ENCODE measurements at regions not wholly inside any gene's neighbourhood (a gene's known extent, or its start where the extent isn't known, plus 50 kb on each side); places are given as distances from the start of the nearest gene placed in this dataset.
"Not testable (repeated sequence)": the region's sequence is repeated elsewhere in the genome, so short reads cannot be mapped to it uniquely, and the experiment has no call there.

DNA sequence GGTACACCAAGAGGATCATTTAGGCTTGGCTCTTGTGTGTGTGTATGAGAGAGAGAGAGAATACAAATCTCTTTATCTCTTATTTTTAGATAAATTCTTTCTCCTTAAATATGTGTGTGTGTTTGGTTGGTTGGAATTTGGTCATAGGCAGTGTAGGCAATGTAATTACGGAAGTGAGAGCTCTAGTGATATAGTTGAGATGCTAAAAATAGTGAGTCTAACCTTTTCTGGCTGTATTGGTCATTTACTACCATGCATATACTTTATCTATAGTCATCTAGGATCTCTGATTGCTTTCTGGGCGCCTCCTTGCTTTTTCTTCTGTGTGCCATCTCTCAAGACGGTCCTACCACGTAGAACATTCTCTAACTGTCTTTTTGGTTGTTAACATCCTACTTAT is 250.2 kb downstream of the NUF2 start:
- no peak for DNase-seq (ENCODE audit: low spot score)

DNA sequence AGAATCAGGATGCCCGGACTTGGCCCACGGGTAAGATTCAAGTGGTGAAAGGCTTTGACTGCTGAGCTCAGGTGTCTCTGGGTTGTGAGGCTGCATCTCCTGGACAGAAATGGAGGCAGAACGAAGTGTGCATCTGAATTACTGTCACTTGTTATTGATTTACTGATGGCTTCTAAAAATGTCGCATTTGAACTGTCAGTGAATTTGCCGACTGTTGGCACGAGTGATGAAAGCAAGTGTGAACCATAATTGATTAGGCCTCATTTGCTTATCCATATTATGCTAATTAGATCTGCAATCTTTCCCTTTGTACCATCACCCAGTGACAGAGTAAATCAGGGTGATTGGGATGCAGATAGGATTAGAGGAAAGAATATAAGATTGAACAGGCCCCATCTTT is 252.4 kb downstream of the NUF2 start:
- DNase-seq (ENCODE audit: low spot score), result no peak

- DNase-seq (ENCODE audit: low spot score), result no peak
These were observed 259.2 kb downstream of the NUF2 start for GRCh38 chr1:163580926-163581325.

DNA sequence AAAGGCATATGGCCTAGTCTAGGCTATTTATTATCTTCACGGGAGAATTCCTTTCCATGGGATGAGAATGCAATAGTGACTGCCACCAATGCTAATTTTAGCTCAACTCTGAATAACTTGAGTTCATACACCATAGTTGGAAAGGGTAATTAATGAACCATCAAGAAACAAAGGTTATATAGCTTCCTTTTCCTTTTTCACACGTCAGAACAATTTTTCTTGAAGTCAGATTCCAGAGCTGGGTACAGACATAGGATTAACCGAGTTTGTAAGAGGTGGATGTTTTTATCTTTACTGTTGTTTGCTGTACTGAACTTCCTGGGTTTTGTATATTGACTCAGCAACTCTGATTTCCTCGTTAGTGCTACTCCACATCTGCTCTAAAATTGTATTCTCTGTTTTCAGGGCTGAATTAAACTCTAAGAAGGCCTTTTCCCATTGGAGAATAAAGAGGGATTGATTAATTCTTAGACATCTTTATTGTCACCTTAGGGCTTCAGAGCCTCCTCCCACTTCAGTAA is 262.0 kb downstream of the NUF2 start:
- no peak for DNase-seq (ENCODE audit: low spot score)

GRCh38 chr1:163585796-163586195 is 264.0 kb downstream of the NUF2 start:
- DNase-seq (ENCODE audit: low spot score), result no peak

DNA sequence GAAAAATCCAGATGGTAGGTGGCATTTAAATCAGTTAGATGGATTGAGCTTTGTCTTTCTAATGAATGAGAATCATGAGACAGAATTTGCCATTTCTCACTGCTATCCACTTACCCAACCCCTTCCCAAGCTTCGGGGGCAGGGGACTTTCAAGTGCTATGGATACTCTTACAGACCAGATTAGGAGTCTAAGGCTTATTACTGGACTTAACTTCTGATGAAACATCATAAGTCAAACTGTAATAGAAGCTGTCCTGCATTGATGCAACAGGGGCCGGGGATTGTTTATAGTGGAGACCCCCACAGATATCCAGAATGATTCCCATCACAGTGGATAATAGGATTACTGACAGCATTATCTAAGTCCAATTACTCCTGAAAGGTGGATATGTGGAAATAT is 267.0 kb downstream of the NUF2 start:
- DNase-seq (ENCODE audit: low spot score), result no peak

DNA sequence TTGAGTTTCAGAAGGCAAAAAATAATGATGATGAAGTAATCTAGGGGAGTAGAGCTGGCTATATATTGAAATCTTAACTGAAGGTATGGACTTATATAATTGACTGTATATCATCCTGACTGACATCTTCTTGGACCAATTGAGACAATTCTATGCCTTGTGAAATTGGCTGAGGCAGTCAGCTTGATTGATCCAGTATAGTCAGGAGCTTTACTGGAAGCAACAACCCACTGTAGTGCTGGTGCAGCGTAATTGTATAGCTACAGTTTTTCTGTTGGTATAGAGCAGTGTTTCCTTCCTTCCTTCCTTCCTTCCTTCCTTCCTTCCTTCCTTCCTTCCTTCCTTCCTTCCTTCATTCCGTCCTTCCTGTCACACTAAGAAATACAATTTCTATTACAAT is 268.0 kb downstream of the NUF2 start:
- no peak for DNase-seq (ENCODE audit: low spot score)

- DNase-seq (ENCODE audit: low spot score), result not testable (repeated sequence)
These were observed 269.4 kb downstream of the NUF2 start for GRCh38 chr1:163591131-163591530.

- not testable (repeated sequence) for DNase-seq (ENCODE audit: low spot score)
These were observed 270.9 kb downstream of the NUF2 start for GRCh38 chr1:163592623-163593022.

DNA sequence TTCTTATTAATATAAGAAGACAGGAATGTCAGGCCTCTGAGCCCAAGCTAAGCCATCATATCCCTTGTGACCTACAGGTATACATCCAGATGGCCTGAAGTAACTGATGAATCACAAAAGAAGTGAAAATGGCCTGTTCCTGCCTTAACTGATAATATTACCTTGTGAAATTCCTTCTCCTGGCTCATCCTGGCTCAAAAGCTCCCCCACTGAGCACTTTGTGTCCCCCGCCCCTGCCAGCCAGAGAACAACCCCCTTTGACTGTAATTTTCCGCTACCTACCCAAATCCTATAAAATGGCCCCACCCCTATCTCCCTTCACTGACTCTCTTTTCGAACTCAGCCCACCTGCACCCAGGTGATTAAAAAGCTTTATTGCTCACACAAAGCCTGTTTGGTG is 274.4 kb downstream of the NUF2 start:
- DNase-seq (ENCODE audit: low spot score), result not testable (repeated sequence)

- no peak for DNase-seq (ENCODE audit: low spot score)
These were observed 274.9 kb downstream of the NUF2 start for GRCh38 chr1:163596541-163597258.

GRCh38 chr1:163604321-163604720 is 282.6 kb downstream of the NUF2 start:
- no peak for DNase-seq (ENCODE audit: low spot score)

DNA sequence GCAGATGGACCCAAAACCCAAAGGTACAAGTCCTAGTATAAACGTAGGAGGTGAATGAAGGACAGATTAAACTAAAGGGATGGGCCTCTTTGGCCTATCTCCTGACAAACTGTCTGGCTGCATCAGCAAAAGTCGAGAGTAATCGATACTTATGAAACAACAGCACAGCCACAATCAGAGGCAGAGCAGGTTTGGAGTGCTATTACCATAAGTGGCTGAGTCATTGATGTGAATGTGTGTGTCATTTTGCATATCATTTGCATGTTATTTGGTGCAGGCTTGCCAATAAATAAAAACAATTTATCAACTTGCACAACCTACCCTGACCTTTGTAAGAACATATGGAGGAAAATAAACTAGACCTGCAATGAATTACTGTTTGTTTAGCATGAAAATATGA is 283.1 kb downstream of the NUF2 start:
- no peak for DNase-seq (ENCODE audit: low spot score)

DNA sequence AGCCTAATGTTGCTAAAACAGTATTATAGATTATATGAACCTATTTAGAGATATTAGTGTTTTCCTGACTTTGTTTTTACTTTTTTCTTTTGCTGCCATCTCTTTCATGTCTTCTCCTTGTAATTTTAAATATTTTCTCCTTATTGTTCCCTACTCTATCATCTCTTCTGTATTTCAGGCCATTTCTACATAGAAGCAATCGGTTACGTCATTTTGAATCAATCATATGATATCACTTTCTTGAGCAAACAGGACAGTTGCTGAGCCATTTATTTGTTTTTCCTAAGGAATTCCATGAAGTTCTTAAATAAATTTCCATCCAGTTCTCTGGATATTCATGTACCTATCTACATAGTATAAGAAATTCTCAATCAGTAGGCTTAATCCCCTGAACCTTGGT is 287.2 kb downstream of the NUF2 start:
- no peak for DNase-seq (ENCODE audit: low spot score)

- DNase-seq (ENCODE audit: low spot score), result no peak
These were observed 288.1 kb downstream of the NUF2 start for GRCh38 chr1:163609858-163610257.

- DNase-seq (ENCODE audit: low spot score), result no peak
These were observed 288.7 kb downstream of the NUF2 start for GRCh38 chr1:163610486-163610885.

DNA sequence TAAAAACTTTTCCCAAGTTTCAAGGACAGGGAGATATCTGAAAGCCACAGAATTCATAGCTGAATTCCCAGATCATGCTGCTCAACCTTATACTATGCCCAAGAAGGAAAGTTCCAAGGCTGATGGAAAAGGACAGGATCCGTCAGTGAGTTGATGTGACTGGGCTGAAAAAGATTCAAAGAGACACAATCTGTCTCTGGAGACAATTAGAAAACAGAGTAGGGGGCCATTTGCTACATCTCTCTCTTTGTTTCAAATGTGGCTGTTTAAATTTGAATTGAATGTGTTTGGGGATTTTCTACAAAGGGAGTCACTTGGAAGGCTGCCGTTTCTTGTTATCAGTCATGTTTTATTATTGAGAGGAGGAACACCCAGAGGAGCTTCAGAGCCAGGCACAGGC is 292.6 kb downstream of the NUF2 start:
- no peak for DNase-seq (ENCODE audit: low spot score)

DNA sequence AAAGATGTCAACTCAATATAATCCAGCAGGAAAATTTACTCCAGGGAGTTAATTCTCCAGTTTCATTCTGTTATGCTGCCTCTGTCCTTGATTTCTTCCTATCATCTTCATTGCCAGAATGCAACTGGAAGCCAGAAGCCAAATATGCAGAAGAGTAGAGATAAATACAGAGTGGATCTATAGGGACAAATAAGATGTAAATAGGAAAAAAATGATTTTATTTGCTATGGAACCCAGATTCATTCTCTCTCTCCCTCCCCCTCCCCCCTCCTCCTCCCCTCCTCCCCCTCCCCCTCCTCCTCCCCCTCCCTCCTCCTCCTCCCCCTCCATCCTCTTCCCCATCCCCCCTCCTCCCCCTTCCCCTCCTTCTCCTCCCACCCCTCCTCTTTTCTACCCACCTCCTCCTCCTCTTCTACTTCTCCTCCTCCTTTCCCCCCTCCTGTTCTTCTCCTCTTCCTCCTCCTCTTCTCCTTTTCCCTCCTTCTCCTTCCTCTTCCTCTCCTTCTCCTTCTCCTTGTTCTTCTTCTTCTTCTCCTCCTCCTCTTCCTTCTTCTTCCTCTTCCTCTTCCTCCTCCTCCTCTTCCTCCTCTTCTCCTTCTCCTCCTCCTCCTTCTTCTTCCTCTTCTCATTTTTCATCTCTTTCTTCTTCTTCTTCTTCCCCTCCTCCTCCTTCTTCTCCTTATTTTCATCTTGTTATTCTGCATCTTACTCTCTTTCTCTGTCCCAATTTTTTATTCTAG is 306.4 kb downstream of the NUF2 start:
- DNase-seq (ENCODE audit: low spot score), result no peak

DNA sequence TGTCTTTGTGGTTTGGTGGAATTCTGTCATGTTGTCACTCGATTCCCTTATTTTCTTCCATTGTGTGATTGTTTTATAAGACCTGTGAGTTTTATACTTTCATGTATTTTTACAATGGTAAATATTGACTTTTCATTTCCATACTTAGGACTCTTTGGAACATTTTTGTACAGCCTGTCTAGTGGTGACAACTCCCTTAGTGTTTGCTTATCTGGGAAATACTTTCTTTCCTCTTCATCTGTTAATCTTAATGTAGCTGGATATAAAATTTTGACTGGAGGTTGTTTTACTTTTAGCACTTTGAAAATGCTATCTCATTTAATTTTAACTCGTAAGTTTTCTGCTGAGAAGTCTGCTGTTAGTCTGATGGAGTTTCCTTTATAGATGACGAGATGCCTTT is 310.5 kb downstream of the NUF2 start:
- no peak for DNase-seq (ENCODE audit: low spot score)

DNA sequence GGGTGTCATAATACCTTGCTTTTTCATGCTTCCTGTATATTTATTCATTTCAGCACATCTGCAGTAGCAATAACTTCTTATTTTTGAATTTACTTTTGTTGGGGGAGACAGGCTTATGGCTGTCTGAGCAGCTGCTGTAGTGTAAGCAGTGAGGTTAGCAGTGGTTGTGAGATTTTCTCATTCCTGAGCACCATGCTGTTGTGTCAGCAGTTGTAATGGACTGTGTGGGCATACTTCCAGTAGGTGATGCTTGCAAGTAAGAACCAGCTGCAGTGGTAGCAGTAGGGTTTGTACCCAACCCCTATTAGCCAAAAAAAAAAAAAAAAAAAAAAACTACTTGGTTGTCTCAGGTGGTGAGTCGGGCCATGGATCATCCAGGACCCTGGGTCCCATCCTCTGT is 311.6 kb downstream of the NUF2 start:
- DNase-seq (ENCODE audit: low spot score), result no peak

GRCh38 chr1:163645676-163646075 is 323.9 kb downstream of the NUF2 start:
- not testable (repeated sequence) for DNase-seq (ENCODE audit: low spot score)

DNA sequence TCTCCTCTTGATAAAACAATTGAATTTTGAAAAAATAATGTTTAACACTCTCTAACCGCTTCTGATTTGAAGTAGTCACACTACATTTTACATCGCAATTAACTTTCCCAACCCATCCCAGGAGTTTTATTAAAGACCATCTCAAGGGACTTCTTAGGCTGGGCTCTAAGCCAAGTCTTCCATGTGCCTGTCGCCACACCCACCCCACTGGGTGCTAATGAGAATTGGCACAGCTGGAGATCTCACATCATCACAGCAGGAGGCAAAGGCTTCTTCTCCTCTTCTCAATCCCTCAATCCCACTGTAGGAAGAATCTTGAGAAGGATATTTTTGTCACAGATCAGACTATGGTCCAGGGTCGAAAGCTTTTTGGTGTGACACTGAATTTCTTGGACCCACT is 328.9 kb downstream of the NUF2 start:
- no peak for DNase-seq (ENCODE audit: low spot score)

- no peak for DNase-seq (ENCODE audit: low spot score)
These were observed 330.7 kb downstream of the NUF2 start for GRCh38 chr1:163652441-163652840.

DNA sequence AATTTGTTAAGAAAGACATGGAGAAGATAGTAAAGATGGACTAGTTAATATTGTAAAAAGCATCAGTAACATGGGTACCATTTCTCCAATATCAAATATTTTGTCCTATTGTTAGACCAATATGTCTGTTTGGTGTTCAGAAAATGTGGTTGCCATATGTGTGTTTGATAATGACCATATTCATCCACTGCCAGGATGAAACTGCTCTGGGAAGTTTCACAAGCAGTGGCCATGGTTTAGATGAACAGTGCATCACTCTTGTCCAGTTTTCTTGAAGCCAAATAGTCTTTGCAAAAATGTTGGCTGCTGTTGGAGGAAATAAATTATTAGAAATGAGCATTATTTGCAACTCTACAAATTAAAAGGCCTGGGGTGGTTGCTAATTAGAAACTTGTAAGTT is 333.8 kb downstream of the NUF2 start:
- no peak for DNase-seq (ENCODE audit: low spot score)

Data from Ammon's horn (tissue), 1 donor.